H9 (cell line): ENCODE measurements at regions not wholly inside any gene's neighbourhood (a gene's known extent, or its start where the extent isn't known, plus 50 kb on each side); places are given as distances from the start of the nearest gene placed in this dataset.

Experiments used
- DNase-seq: peaks from one replicate; pipeline ENCODE4 v3.0.0-alpha.2; 2017
- H2AFZ ChIP-seq: one replicate; pipeline ENCODE4 v1.6.1; 2013; ENCODE audit warnings: mild to moderate bottlenecking, low read length, control low read depth, moderate library complexity
- H2AK5ac ChIP-seq: 2 replicates; pipeline ENCODE4 v1.6.1; 2013; ENCODE audit warnings: low read length, control low read depth, mixed read lengths; ENCODE audit not compliant: insufficient read length
- H2BK120ac ChIP-seq: one replicate; pipeline ENCODE4 v1.6.1; 2013; ENCODE audit warnings: low read depth, mild to moderate bottlenecking, low read length, control low read depth, inconsistent platforms; ENCODE audit not compliant: poor library complexity, severe bottlenecking
- H2BK12ac ChIP-seq: 2 replicates; pipeline ENCODE4 v1.6.1; 2013; ENCODE audit warnings: low read length, control low read depth, mixed read lengths, low read depth; ENCODE audit not compliant: insufficient read length
- H2BK15ac ChIP-seq: 2 replicates; pipeline ENCODE4 v1.6.1; 2013; ENCODE audit warnings: low read depth, low read length, control low read depth
- H2BK20ac ChIP-seq: one replicate; pipeline ENCODE4 v1.6.1; 2013; ENCODE audit warnings: low read depth, mild to moderate bottlenecking, low read length, control low read depth, inconsistent platforms; ENCODE audit not compliant: poor library complexity, severe bottlenecking
- H2BK5ac ChIP-seq: 2 replicates; pipeline ENCODE4 v1.6.1; 2013; ENCODE audit warnings: low read length, control low read depth, mixed read lengths; ENCODE audit not compliant: insufficient read length
- H3K14ac ChIP-seq: 2 replicates; pipeline ENCODE4 v1.6.1; 2013; ENCODE audit warnings: low read length, control low read depth; ENCODE audit not compliant: insufficient read depth
- H3K18ac ChIP-seq: 2 replicates; pipeline ENCODE4 v1.6.1; 2013; ENCODE audit warnings: low read depth, mild to moderate bottlenecking, mixed read lengths, low read length, control low read depth; ENCODE audit not compliant: insufficient read length
- H3K23ac ChIP-seq: 2 replicates; pipeline ENCODE4 v1.6.1; 2013; ENCODE audit warnings: low read length, control low read depth, mixed read lengths, low read depth; ENCODE audit not compliant: insufficient read length
- H3K23me2 ChIP-seq: 2 replicates; pipeline ENCODE4 v1.6.1; 2013; ENCODE audit warnings: low read depth, mild to moderate bottlenecking, mixed read lengths, low read length, control low read depth; ENCODE audit not compliant: insufficient read length, poor library complexity, severe bottlenecking
- H3K27ac ChIP-seq: 2 replicates; pipeline ENCODE4 v1.5.1; 2013; ENCODE audit warnings: low read length, control low read depth, mixed read lengths, low read depth; ENCODE audit not compliant: insufficient read length
- H3K27me3 ChIP-seq: 2 replicates; pipeline ENCODE4 v1.6.1; 2013; ENCODE audit warnings: low read length, control low read depth, inconsistent platforms; ENCODE audit not compliant: insufficient read depth
- H3K4ac ChIP-seq: 2 replicates; pipeline ENCODE4 v1.6.1; 2013; ENCODE audit warnings: low read depth, mild to moderate bottlenecking, control low read depth, inconsistent platforms, low read length, moderate library complexity
- H3K4me1 ChIP-seq: 2 replicates; pipeline ENCODE4 v1.6.1; 2013; ENCODE audit warnings: low read length, control low read depth, inconsistent platforms; ENCODE audit not compliant: insufficient read depth
- H3K4me2 ChIP-seq: 2 replicates; pipeline ENCODE4 v1.6.1; 2013; ENCODE audit warnings: low read length, control low read depth, mixed read lengths; ENCODE audit not compliant: insufficient read length, insufficient read depth
- H3K56ac ChIP-seq: 2 replicates; pipeline ENCODE4 v1.6.1; 2013; ENCODE audit warnings: low read depth, mild to moderate bottlenecking, mixed read lengths, low read length, control low read depth; ENCODE audit not compliant: insufficient read length
- H3K79me1 ChIP-seq: 2 replicates; pipeline ENCODE4 v1.6.1; 2013; ENCODE audit warnings: low read depth, mild to moderate bottlenecking, moderate library complexity, low read length, control low read depth, inconsistent platforms; ENCODE audit not compliant: insufficient read depth, poor library complexity, severe bottlenecking
- H3K79me2 ChIP-seq: 2 replicates; pipeline ENCODE4 v1.6.1; 2013; ENCODE audit warnings: low read length, control low read depth, inconsistent platforms; ENCODE audit not compliant: insufficient read depth
- H3K9ac ChIP-seq: 2 replicates; pipeline ENCODE4 v1.6.1; 2013; ENCODE audit warnings: low read length, control low read depth, mixed read lengths; ENCODE audit not compliant: insufficient read length; ENCODE audit errors: extremely low read depth
- H3K9me3 ChIP-seq: one replicate; pipeline ENCODE4 v1.6.1; 2013; ENCODE audit warnings: low read depth, low read length, inconsistent platforms; ENCODE audit not compliant: control insufficient read depth
- H3T11ph ChIP-seq: one replicate; pipeline ENCODE4 v1.6.1; 2013; ENCODE audit warnings: mild to moderate bottlenecking, low read length, control low read depth, inconsistent platforms
- H4K20me1 ChIP-seq: one replicate; pipeline ENCODE4 v1.6.1; 2013; ENCODE audit not compliant: control insufficient read depth, insufficient read length, insufficient read depth
- H4K5ac ChIP-seq: 2 replicates; pipeline ENCODE4 v1.6.1; 2013; ENCODE audit warnings: low read depth, mild to moderate bottlenecking, mixed read lengths, low read length, control low read depth; ENCODE audit not compliant: insufficient read length
- H4K8ac ChIP-seq: replicated peaks from 2 replicates; pipeline ENCODE4 v1.6.1; 2013; ENCODE audit warnings: low read length, control low read depth, mixed read lengths, low read depth; ENCODE audit not compliant: insufficient read length
- H4K91ac ChIP-seq: 2 replicates; pipeline ENCODE4 v1.6.1; 2013; ENCODE audit warnings: low read depth, mild to moderate bottlenecking, moderate library complexity, mixed read lengths, low read length, control low read depth; ENCODE audit not compliant: insufficient read length
- H3K27ac Mint-ChIP-seq, 3 experiments: 2 replicates in 2 of 3; 3 replicates in 1 of 3; pipeline ENCODE4 v1.8.0; 2020 to 2021; ENCODE audit warnings: mixed read lengths in 3 of 3, mild to moderate bottlenecking in 1 of 3, moderate library complexity in 1 of 3
- H3K27me3 Mint-ChIP-seq: 2 replicates; pipeline ENCODE4 v1.8.0; 2021; ENCODE audit warnings: low read depth, mild to moderate bottlenecking, moderate library complexity, mixed read lengths
- H3K36me3 Mint-ChIP-seq, 3 experiments: 2 replicates in 2 of 3; 3 replicates in 1 of 3; pipeline ENCODE4 v1.8.0; 2020 to 2021; ENCODE audit warnings: low read depth in 3 of 3, mixed read lengths in 3 of 3; ENCODE audit not compliant: insufficient read depth in 1 of 3
- H3K4me1 Mint-ChIP-seq, 2 experiments: 2 replicates each; pipeline ENCODE4 v1.8.0; 2020; ENCODE audit warnings: mixed read lengths in 2 of 2
- H3K4me3 Mint-ChIP-seq, 2 experiments: 2 replicates in 1 of 2; 3 replicates in 1 of 2; pipeline ENCODE4 v1.8.0; 2020 to 2021; ENCODE audit warnings: mild to moderate bottlenecking in 2 of 2, mixed read lengths in 2 of 2, moderate library complexity in 1 of 2
- H3K9me3 Mint-ChIP-seq, 2 experiments: 2 replicates in 1 of 2; 3 replicates in 1 of 2; pipeline ENCODE4 v1.8.0; 2020; ENCODE audit warnings: mild to moderate bottlenecking in 2 of 2, mixed read lengths in 2 of 2, moderate library complexity in 1 of 2
- CTCF ChIP-seq: fragments of 200-600 bp; sonication (generic); conservative IDR thresholded peaks from 3 replicates; pipeline ENCODE4 v1.8.0; 2021; ENCODE audit warnings: antibody characterized with exemption, mild to moderate bottlenecking
- WGBS: extraction: QIAGEN DNeasy Blood & Tissue Kit; methylation state at CpG from one replicate; pipeline ENCODE4 v1.1.7; 2013; ENCODE audit warnings: missing lambda C conversion rate, low lambda C conversion rate, mixed read lengths; ENCODE audit not compliant: insufficient read length; ENCODE audit errors: extremely low coverage; 5-methylcytosine and 5-hydroxymethylcytosine counted together

GRCh38 chr5:87762631-87763030, 349.9 kb upstream of the CCNH start:
- Histone ChIP-seq H2BK5ac (no peak overlapping the region), H2BK12ac (no peak overlapping the region), H3K79me1 (no peaks in the 10 kb centered on the region), H3K14ac (no peak overlapping the region), H3K23me2 (no peaks in the 10 kb centered on the region), H3K79me2 (no peaks in the 10 kb centered on the region), H4K20me1 (no peaks in the 10 kb centered on the region), H2BK20ac (no peak overlapping the region), H2BK120ac (no peak overlapping the region), H4K8ac (no peak overlapping the region), H2BK15ac (no peak overlapping the region), H3K4ac (no peak overlapping the region), H3K9me3 (no peaks in the 10 kb centered on the region), H3K27me3 (no peaks in the 10 kb centered on the region), H3K18ac (no peak overlapping the region), H3T11ph (no peak overlapping the region), H3K9ac (no peak overlapping the region), H3K56ac (no peak overlapping the region), H4K5ac (no peak overlapping the region), H3K4me2 (no peak overlapping the region), H2AK5ac (no peak overlapping the region), H3K27ac (no peak overlapping the region), H3K23ac (no peak overlapping the region), H3K4me1 (no peaks in the 10 kb centered on the region), H2AFZ (no peak overlapping the region), H4K91ac (no peak overlapping the region)
- Mint-ChIP-seq H3K27me3 (no peaks in the 10 kb centered on the region; the same call in 1 of the 2 replicates), H3K4me3 (no peak overlapping the region), H3K36me3 (no peaks in the 10 kb centered on the region), H3K4me1 (peaks cover 0 to 6% of the 10 kb centered on the region in 2 experiments; a peak in 2 of 4 replicates), H3K9me3 (no peaks in the 10 kb centered on the region), H3K27ac (no peak overlapping the region)
- TF ChIP-seq CTCF, result no peak
- WGBS, result no CpG with 5 or more reads among the region's 1 CpG
- DNase-seq, result no peak
